VCaP (cell line): ENCODE measurements at regions not wholly inside any gene's neighbourhood (a gene's known extent, or its start where the extent isn't known, plus 50 kb on each side); places are given as distances from the start of the nearest gene placed in this dataset.
A peak's percentile ranks its signal among the peaks of the same experiment; 100 is the strongest.
"Not testable (repeated sequence)": the region's sequence is repeated elsewhere in the genome, so short reads cannot be mapped to it uniquely, and the experiment has no call there.

Source experiments
- H3K27ac ChIP-seq: fragments of 450-650 bp; 2 replicates; pipeline ENCODE4 v1.5.1; 2017
- CTCF ChIP-seq: fragments of 450-650 bp; conservative IDR thresholded peaks from 2 replicates; pipeline ENCODE4 v1.5.1; 2017; ENCODE audit warnings: mild to moderate bottlenecking, moderate library complexity

- H3K27ac ChIP-seq, result no peak overlapping the region
- peak; percentile 83 for TF ChIP-seq CTCF
Measured at GRCh38 chr2:175251425-175252041, 70.0 kb upstream of the ATP5MC3 start.

- H3K27ac ChIP-seq, result no peak overlapping the region
Measured at GRCh38 chr2:175247159-175247558, 65.6 kb upstream of the ATP5MC3 start.

GRCh38 chr2:175244697-175245096 lies 63.2 kb upstream of the ATP5MC3 start:
- no peak overlapping the region for H3K27ac ChIP-seq
- no peak for TF ChIP-seq CTCF

More at GRCh38 chr2:175247159-175247558, 65.6 kb upstream of the ATP5MC3 start:
- no peak for TF ChIP-seq CTCF

- no peak for TF ChIP-seq CTCF
- H3K27ac ChIP-seq, result no peak overlapping the region
Measured at GRCh38 chr2:175241691-175242090, 60.2 kb upstream of the ATP5MC3 start.

GRCh38 chr2:175240033-175240432 lies 58.5 kb upstream of the ATP5MC3 start:
- H3K27ac ChIP-seq, result not testable (repeated sequence)

- no peak for TF ChIP-seq CTCF
- H3K27ac ChIP-seq, result no peak overlapping the region
Measured at GRCh38 chr2:175236930-175237329, 55.4 kb upstream of the ATP5MC3 start.

- peak overlapping the region; percentile 84 for H3K27ac ChIP-seq
- no peak for TF ChIP-seq CTCF
Measured at GRCh38 chr2:175234650-175235049, 53.1 kb upstream of the ATP5MC3 start.

- H3K27ac ChIP-seq, result peak overlapping the region; percentile 84
- TF ChIP-seq CTCF, result no peak
Measured at GRCh38 chr2:175234153-175234552, 52.6 kb upstream of the ATP5MC3 start.
